ENCODE measurements at regions not wholly inside any gene's neighbourhood (a gene's known extent, or its start where the extent isn't known, plus 50 kb on each side); places are given as distances from the start of the nearest gene placed in this dataset.

DNA sequence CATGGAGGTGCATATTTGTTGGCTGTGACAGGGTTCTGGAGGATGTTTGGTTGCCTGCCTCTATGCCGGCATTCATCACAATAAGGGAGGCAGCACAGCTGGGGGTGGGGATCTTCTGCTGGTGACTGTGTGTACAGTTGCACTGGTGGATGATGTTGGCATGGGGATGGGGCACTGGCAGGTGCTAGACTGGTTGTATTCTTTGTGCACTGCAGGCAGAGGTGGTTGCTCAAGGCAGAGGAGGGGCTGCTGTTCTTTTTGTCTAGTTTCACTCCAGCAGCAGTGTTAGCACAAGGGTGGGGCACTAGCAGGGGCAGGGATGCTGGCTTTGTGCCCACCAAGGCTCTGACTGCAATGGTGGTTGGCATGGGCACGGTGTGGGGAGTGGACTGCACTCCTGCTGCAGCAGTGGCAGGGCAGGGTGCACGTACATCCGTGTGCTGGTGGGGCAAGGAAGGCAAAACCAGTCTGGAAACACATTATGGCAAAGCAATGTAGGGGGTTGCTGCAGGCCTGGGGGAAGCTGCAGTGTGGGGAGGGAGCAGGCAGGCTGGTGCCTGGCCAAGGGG is 69.3 kb downstream of the ISOC1 start:
- Histone ChIP-seq H3K9ac (ENCODE audit: low read length in 5 of 5) (no peak overlapping the region), H3K27ac (ENCODE audit: low read depth, low read length) (no peak overlapping the region), H3K4me3 (ENCODE audit: low read depth in 1 of 5, low read length in 5 of 5) (no peak overlapping the region), H3K4me1 (ENCODE audit: control insufficient read depth in 5 of 5, insufficient read depth in 5 of 5, low read length in 5 of 5) (no peaks in the 10 kb centered on the region), H3K27me3 (ENCODE audit: control insufficient read depth in 5 of 5, insufficient read depth in 4 of 5, low read length in 5 of 5) (no peaks in the 10 kb centered on the region), H3K9me3 (ENCODE audit: control insufficient read depth in 5 of 5, low read length in 5 of 5) (peaks cover 0 to 7% (median 3%) of the 10 kb centered on the region in 5 donors), H3K36me3 (ENCODE audit: control insufficient read depth in 5 of 5, insufficient read depth in 5 of 5, low read length in 5 of 5) (no peaks in the 10 kb centered on the region)

DNA sequence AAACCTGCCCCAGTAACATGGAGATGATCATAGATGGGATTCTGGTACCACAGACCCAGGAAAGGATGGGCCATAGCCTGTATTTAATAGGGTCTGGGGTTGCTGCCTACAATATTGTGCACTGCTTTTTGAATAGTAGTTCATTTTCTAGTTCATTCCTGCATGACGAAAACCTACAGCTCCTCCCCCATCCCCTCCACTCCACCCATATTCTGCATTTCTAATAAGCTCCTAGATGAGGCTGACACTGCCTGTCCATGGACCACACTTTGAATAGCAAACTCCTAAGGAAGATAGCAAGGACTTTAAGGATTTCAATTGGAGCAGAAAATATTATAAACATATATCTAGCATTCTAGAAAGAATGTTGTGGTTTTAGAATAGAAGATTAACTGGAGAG is 75.5 kb downstream of the ISOC1 start:
- Histone ChIP-seq H3K36me3 (ENCODE audit: control insufficient read depth in 5 of 5, insufficient read depth in 5 of 5, low read length in 5 of 5) (no peaks in the 10 kb centered on the region), H3K27me3 (ENCODE audit: control insufficient read depth in 5 of 5, insufficient read depth in 4 of 5, low read length in 5 of 5) (no peaks in the 10 kb centered on the region), H3K9ac (ENCODE audit: low read length in 5 of 5) (no peak overlapping the region), H3K4me3 (ENCODE audit: low read depth in 1 of 5, low read length in 5 of 5) (no peak overlapping the region), H3K4me1 (ENCODE audit: control insufficient read depth in 5 of 5, insufficient read depth in 5 of 5, low read length in 5 of 5) (peaks cover 0 to 7% (median 0%) of the 10 kb centered on the region in 5 donors), H3K9me3 (ENCODE audit: control insufficient read depth in 5 of 5, low read length in 5 of 5) (no peaks in the 10 kb centered on the region), H3K27ac (ENCODE audit: low read depth, low read length) (no peak overlapping the region)

DNA sequence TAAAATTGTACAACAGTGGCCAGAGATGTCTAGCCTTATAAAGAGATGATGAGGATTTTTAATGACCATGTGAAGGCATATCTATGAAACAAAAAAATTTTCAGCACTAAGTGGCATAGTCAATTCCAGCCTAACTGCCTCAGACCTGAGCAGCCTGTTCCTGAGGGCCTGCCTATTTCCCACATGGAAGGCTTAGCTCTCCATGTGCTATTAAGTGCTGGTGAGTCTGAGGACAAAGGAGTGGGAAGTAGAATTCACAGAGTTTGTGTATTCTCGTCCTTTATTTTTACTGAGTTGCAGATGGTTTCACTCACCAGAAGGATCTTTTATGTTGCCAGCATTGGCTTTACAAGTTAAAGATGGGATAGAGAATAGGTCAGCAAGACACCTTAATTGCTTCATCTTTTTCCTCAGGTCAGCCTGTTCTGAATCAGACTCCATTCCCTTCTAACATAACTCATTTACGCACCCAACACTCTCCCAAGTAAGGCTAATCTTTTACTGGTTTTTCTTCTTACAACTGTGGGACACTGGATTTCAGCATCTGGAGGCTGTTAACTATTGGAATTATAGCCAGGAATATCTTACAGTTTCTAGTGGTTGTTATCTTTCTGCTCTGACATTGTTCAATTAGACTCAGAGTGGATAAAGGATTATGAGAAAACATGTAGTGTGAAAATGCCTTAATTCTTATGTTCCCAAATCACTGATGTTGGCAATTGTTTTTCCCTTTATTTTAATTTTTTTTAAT is 76.8 kb downstream of the ISOC1 start:
- H3K36me3 ChIP-seq (ENCODE audit: control insufficient read depth in 5 of 5, insufficient read depth in 5 of 5, low read length in 5 of 5): no peaks in the 10 kb centered on the region
- H3K9ac ChIP-seq (ENCODE audit: low read length in 5 of 5): no peak overlapping the region
- H3K27ac ChIP-seq (ENCODE audit: low read depth, low read length): no peak overlapping the region
- H3K27me3 ChIP-seq (ENCODE audit: control insufficient read depth in 5 of 5, insufficient read depth in 4 of 5, low read length in 5 of 5): no peaks in the 10 kb centered on the region
- no peak overlapping the region for H3K4me3 ChIP-seq (ENCODE audit: low read depth in 1 of 5, low read length in 5 of 5)
- H3K4me1 ChIP-seq (ENCODE audit: control insufficient read depth in 5 of 5, insufficient read depth in 5 of 5, low read length in 5 of 5): peaks cover 0 to 7% (median 0%) of the 10 kb centered on the region in 5 donors
- no peaks in the 10 kb centered on the region for H3K9me3 ChIP-seq (ENCODE audit: control insufficient read depth in 5 of 5, low read length in 5 of 5)

DNA sequence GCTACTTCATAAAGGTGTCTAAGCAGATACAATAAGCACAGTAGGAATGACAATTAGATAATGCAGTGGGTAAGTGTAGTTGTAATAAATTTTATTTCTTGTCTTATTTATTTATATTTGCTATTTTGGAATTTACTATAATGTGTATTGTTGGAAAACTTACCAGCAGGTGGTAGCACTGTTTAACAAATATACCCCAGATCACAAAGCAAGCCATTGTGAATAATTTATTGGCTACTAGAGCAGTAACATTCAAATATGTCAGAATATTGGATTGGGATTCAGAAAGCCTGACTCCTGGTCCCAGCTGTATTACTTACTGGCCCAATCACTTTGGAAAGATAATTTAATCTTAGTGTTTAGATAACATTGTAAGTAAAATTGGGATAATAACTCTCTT is 78.0 kb downstream of the ISOC1 start:
- no peaks in the 10 kb centered on the region for H3K27me3 ChIP-seq (ENCODE audit: control insufficient read depth in 5 of 5, insufficient read depth in 4 of 5, low read length in 5 of 5)
- no peak overlapping the region for H3K27ac ChIP-seq (ENCODE audit: low read depth, low read length)
- H3K4me1 ChIP-seq (ENCODE audit: control insufficient read depth in 5 of 5, insufficient read depth in 5 of 5, low read length in 5 of 5): peaks cover 0 to 7% (median 0%) of the 10 kb centered on the region in 5 donors
- no peaks in the 10 kb centered on the region for H3K9me3 ChIP-seq (ENCODE audit: control insufficient read depth in 5 of 5, low read length in 5 of 5)
- H3K9ac ChIP-seq (ENCODE audit: low read length in 5 of 5): no peak overlapping the region
- H3K36me3 ChIP-seq (ENCODE audit: control insufficient read depth in 5 of 5, insufficient read depth in 5 of 5, low read length in 5 of 5): no peaks in the 10 kb centered on the region
- H3K4me3 ChIP-seq (ENCODE audit: low read depth in 1 of 5, low read length in 5 of 5): no peak overlapping the region

DNA sequence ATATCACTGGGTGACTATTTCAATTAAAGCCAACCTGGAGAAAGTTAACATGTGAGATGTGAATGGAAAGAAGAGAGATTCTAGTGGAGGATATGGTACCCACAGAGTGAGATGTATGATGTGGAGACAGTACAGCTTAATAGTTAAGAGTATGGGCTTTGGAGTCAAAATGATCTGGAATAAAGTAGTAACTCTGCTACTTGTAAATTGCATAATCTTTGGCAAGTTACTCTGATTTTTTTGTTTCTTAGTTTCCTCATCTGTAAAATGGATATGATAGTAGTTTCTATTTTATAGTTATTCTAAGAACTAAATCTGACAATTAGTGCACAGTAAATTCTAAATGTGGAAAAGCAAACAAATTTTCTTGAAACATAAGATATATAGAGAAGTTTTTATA is 79.2 kb downstream of the ISOC1 start:
- H3K36me3 ChIP-seq (ENCODE audit: control insufficient read depth in 5 of 5, insufficient read depth in 5 of 5, low read length in 5 of 5): no peaks in the 10 kb centered on the region
- no peaks in the 10 kb centered on the region for H3K9me3 ChIP-seq (ENCODE audit: control insufficient read depth in 5 of 5, low read length in 5 of 5)
- H3K27ac ChIP-seq (ENCODE audit: low read depth, low read length): no peak overlapping the region
- H3K9ac ChIP-seq (ENCODE audit: low read length in 5 of 5): no peak overlapping the region
- peaks cover 0 to 7% (median 0%) of the 10 kb centered on the region in 5 donors for H3K4me1 ChIP-seq (ENCODE audit: control insufficient read depth in 5 of 5, insufficient read depth in 5 of 5, low read length in 5 of 5)
- H3K27me3 ChIP-seq (ENCODE audit: control insufficient read depth in 5 of 5, insufficient read depth in 4 of 5, low read length in 5 of 5): no peaks in the 10 kb centered on the region
- no peak overlapping the region for H3K4me3 ChIP-seq (ENCODE audit: low read depth in 1 of 5, low read length in 5 of 5)

DNA sequence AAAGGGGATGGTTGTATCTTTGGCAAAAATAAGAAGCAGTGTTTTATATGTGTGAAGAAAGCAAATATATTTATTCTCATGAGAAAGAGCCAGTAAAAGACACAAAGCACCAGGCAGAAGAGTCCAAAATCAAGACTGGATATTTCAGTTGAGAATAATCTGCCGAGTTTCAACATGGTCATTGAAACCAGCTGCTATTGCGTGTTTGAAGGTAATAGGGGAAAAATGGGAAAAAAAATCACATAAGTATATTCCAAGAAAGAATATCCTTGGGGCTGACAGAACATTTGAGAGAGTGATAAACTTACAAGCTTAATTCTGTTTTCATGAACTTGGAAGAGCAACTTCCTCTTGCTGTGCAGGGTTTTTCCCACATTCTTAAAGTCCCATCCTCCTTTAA is 79.9 kb downstream of the ISOC1 start:
- H3K27me3 ChIP-seq (ENCODE audit: control insufficient read depth in 5 of 5, insufficient read depth in 4 of 5, low read length in 5 of 5): no peaks in the 10 kb centered on the region
- H3K27ac ChIP-seq (ENCODE audit: low read depth, low read length): no peak overlapping the region
- H3K9ac ChIP-seq (ENCODE audit: low read length in 5 of 5): no peak overlapping the region
- no peak overlapping the region for H3K4me3 ChIP-seq (ENCODE audit: low read depth in 1 of 5, low read length in 5 of 5)
- no peaks in the 10 kb centered on the region for H3K9me3 ChIP-seq (ENCODE audit: control insufficient read depth in 5 of 5, low read length in 5 of 5)
- H3K4me1 ChIP-seq (ENCODE audit: control insufficient read depth in 5 of 5, insufficient read depth in 5 of 5, low read length in 5 of 5): peaks cover 0 to 7% (median 0%) of the 10 kb centered on the region in 5 donors
- no peaks in the 10 kb centered on the region for H3K36me3 ChIP-seq (ENCODE audit: control insufficient read depth in 5 of 5, insufficient read depth in 5 of 5, low read length in 5 of 5)

DNA sequence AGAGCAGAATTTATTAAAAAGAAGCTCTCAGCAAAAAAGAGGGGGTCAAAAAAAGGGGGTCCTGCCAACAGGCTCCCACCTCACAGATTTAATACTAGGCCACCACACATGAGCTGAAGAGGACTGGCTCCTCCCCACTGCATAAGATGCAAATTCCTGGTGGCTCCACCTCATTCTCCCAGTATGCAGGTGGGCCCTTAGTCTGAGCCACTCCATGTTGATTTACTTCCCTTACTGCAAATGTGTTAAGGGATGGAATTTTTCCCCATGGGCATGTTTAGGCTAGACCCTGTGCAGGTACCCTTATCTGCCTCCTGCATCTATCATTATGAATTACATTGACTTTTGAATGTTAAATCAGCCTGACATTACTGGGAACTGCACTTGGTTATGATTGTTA is 82.9 kb downstream of the ISOC1 start:
- H3K36me3 ChIP-seq (ENCODE audit: control insufficient read depth in 5 of 5, insufficient read depth in 5 of 5, low read length in 5 of 5): no peaks in the 10 kb centered on the region
- H3K4me3 ChIP-seq (ENCODE audit: low read depth in 1 of 5, low read length in 5 of 5): no peak overlapping the region
- no peak overlapping the region for H3K9ac ChIP-seq (ENCODE audit: low read length in 5 of 5)
- H3K27me3 ChIP-seq (ENCODE audit: control insufficient read depth in 5 of 5, insufficient read depth in 4 of 5, low read length in 5 of 5): no peaks in the 10 kb centered on the region
- peaks cover 0 to 7% (median 0%) of the 10 kb centered on the region in 5 donors for H3K4me1 ChIP-seq (ENCODE audit: control insufficient read depth in 5 of 5, insufficient read depth in 5 of 5, low read length in 5 of 5)
- H3K27ac ChIP-seq (ENCODE audit: low read depth, low read length): no peak overlapping the region
- peaks cover 0 to 3% (median 0%) of the 10 kb centered on the region in 5 donors for H3K9me3 ChIP-seq (ENCODE audit: control insufficient read depth in 5 of 5, low read length in 5 of 5)

DNA sequence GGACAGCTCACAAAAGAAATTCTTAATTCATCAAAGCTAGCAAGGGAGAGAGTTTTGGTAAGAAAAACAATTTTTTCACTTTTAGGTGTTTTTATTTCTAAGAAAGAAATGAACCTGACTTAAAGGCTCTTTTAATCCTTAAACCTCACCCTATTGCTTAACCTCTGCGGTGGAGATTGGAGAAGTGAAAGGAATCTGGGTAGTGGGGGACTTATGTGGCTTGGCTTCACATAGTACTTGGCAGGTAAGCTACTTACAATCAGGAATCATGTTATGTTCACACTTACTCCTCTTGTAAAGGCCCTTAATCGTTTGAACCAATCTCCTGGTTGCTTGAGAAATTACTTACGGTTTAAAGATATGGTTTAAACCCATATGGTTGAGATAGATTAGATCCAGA is 104.8 kb downstream of the ISOC1 start:
- no peak overlapping the region for H3K4me3 ChIP-seq (ENCODE audit: low read depth in 1 of 5, low read length in 5 of 5)
- H3K36me3 ChIP-seq (ENCODE audit: control insufficient read depth in 5 of 5, insufficient read depth in 5 of 5, low read length in 5 of 5): no peaks in the 10 kb centered on the region
- no peak overlapping the region for H3K9ac ChIP-seq (ENCODE audit: low read length in 5 of 5)
- H3K9me3 ChIP-seq (ENCODE audit: control insufficient read depth in 5 of 5, low read length in 5 of 5): peaks cover 0 to 3% (median 0%) of the 10 kb centered on the region in 5 donors
- H3K4me1 ChIP-seq (ENCODE audit: control insufficient read depth in 5 of 5, insufficient read depth in 5 of 5, low read length in 5 of 5): no peaks in the 10 kb centered on the region
- H3K27ac ChIP-seq (ENCODE audit: low read depth, low read length): no peak overlapping the region
- H3K27me3 ChIP-seq (ENCODE audit: control insufficient read depth in 5 of 5, insufficient read depth in 4 of 5, low read length in 5 of 5): no peaks in the 10 kb centered on the region

DNA sequence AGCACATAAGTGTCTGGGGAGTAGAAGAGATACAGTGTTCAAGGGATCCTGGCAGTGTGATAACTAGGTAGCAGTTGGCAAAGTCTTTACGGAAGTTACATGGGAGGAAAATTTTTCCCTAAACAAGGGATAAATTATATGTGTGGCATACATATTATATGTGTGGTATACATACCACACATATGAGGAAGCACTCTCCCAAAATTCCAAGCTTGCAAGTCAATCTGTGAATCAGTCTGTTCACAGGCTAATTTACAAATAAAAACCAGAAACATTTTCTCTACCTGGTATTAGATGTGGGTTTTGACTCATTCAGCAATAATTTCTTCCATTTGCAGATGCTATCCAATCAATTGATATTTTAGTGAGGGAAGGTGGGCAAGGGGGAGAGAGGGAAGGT is 110.0 kb downstream of the ISOC1 start:
- H3K36me3 ChIP-seq (ENCODE audit: control insufficient read depth in 5 of 5, insufficient read depth in 5 of 5, low read length in 5 of 5): no peaks in the 10 kb centered on the region
- no peak overlapping the region for H3K27ac ChIP-seq (ENCODE audit: low read depth, low read length)

DNA sequence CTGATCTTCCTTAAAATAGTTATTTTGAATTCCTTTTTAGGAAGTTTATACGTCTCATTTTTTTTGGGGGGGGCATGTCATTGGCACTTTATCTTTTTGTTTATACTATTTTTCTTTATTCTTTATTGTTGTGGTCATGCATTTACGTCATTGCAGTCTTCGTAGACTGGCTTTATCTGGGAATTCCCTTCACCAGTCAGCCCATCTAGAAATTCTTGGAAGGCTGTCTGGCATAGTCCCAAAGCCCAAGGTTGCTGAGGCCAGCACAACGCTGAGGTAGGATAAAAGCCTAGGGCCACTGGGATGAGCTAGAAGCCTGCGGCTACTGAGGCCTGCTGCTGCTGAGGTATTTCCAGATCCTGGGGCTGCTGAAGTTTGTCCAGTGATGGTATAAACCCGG is 121.5 kb downstream of the ISOC1 start:
- no peak overlapping the region for H3K9ac ChIP-seq (ENCODE audit: low read length in 5 of 5)
- H3K27me3 ChIP-seq (ENCODE audit: control insufficient read depth in 5 of 5, insufficient read depth in 4 of 5, low read length in 5 of 5): no peaks in the 10 kb centered on the region
- no peaks in the 10 kb centered on the region for H3K4me1 ChIP-seq (ENCODE audit: control insufficient read depth in 5 of 5, insufficient read depth in 5 of 5, low read length in 5 of 5)
- H3K9me3 ChIP-seq (ENCODE audit: control insufficient read depth in 5 of 5, low read length in 5 of 5): peaks cover 0 to 12% (median 10%) of the 10 kb centered on the region in 5 donors
- peaks cover 0 to 2% (median 0%) of the 10 kb centered on the region in 5 donors for H3K36me3 ChIP-seq (ENCODE audit: control insufficient read depth in 5 of 5, insufficient read depth in 5 of 5, low read length in 5 of 5)
- no peak overlapping the region for H3K4me3 ChIP-seq (ENCODE audit: low read depth in 1 of 5, low read length in 5 of 5)
- no peak overlapping the region for H3K27ac ChIP-seq (ENCODE audit: low read depth, low read length)

More for the DNA sequence above, 110.0 kb downstream of the ISOC1 start:
- H3K4me1 ChIP-seq (ENCODE audit: control insufficient read depth in 5 of 5, insufficient read depth in 5 of 5, low read length in 5 of 5): no peaks in the 10 kb centered on the region
- no peaks in the 10 kb centered on the region for H3K27me3 ChIP-seq (ENCODE audit: control insufficient read depth in 5 of 5, insufficient read depth in 4 of 5, low read length in 5 of 5)
- H3K9me3 ChIP-seq (ENCODE audit: control insufficient read depth in 5 of 5, low read length in 5 of 5): no peaks in the 10 kb centered on the region
- no peak overlapping the region for H3K4me3 ChIP-seq (ENCODE audit: low read depth in 1 of 5, low read length in 5 of 5)
- no peak overlapping the region for H3K9ac ChIP-seq (ENCODE audit: low read length in 5 of 5)

Measured in subcutaneous abdominal adipose tissue (tissue), 5 donors.